PFSK-1 (cell line): ENCODE measurements at regions not wholly inside any gene's neighbourhood (a gene's known extent, or its start where the extent isn't known, plus 50 kb on each side); places are given as distances from the start of the nearest gene placed in this dataset.

Experiments
- POLR2AphosphoS5 ChIP-seq: IDR thresholded peaks from 2 replicates; pipeline ENCODE4 v1.6.1; 2012; ENCODE audit warnings: low read depth, mild to moderate bottlenecking, control low read depth, low read length, moderate library complexity
- TAF1 ChIP-seq: IDR thresholded peaks from 2 replicates; pipeline ENCODE4 v1.6.1; 2012; ENCODE audit warnings: low read length, control low read depth, borderline replicate concordance; ENCODE audit not compliant: insufficient read depth

- TF ChIP-seq TAF1 (no peak), POLR2AphosphoS5 (no peak)
These were observed 167.3 kb upstream of the SHH start for GRCh38 chr7:155979566-155979965.
